ENCODE measurements at regions not wholly inside any gene's neighbourhood (a gene's known extent, or its start where the extent isn't known, plus 50 kb on each side); places are given as distances from the start of the nearest gene placed in this dataset.

DNA sequence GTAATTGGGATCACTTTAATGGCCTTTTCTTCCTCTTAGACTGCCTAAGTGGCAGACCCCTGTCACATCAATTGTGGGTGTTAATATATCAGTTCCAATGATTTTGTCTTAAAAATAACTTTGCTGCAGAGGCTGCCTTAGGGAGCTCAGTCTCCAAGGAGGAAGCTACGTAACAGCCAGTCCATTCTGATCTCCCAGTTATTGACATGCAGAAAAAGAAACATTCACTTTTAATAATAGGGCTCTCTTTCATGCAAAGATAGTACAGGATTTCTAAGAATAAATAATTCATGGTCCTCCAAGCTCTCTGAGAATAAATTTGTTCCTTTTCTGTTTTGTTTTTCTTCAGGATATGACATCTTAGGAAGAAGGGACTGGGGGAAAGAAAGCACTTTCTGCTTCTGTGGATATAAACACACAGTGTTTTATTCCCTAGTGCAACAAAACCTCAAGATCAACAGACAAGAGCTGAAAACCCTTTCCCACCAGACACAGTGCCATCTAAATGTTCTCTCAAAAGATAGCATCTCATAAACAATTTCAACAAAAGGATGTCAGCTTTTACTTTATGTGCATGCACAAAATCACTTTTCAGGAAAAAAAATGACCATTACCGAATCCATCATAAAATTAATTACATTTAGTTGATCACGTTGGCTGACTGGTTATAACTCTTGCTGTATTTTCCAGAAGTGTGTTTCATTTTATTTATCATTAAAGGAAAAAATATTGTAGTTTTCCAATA, 372.4 kb upstream of the SLC7A11 start:
- H3K4me2 ChIP-seq (ENCODE audit: low read depth, low read length, poor library complexity, severe bottlenecking) = no peak overlapping the region
- no peaks in the 10 kb centered on the region for H3K27me3 ChIP-seq (ENCODE audit: insufficient read depth, low read length, poor library complexity, severe bottlenecking)
- no peaks in the 10 kb centered on the region for H3K4me1 ChIP-seq (ENCODE audit: insufficient read depth, low read length, poor library complexity, severe bottlenecking)
- no peak overlapping the region for H2AFZ ChIP-seq (ENCODE audit: low read length)
- peaks cover 7% of the 10 kb centered on the region; the same call in 1 of the 2 replicates for H3K9me3 ChIP-seq (ENCODE audit: insufficient read depth, low read depth, low read length)
- no peak overlapping the region for H3K4me3 ChIP-seq (ENCODE audit: low read length, poor library complexity, severe bottlenecking)
- no peaks in the 10 kb centered on the region for H3K79me2 ChIP-seq (ENCODE audit: insufficient read depth, low read length)
- H3F3A ChIP-seq (ENCODE audit: low read depth) = no peaks in the 10 kb centered on the region
- TF ChIP-seq, protein P1, sequence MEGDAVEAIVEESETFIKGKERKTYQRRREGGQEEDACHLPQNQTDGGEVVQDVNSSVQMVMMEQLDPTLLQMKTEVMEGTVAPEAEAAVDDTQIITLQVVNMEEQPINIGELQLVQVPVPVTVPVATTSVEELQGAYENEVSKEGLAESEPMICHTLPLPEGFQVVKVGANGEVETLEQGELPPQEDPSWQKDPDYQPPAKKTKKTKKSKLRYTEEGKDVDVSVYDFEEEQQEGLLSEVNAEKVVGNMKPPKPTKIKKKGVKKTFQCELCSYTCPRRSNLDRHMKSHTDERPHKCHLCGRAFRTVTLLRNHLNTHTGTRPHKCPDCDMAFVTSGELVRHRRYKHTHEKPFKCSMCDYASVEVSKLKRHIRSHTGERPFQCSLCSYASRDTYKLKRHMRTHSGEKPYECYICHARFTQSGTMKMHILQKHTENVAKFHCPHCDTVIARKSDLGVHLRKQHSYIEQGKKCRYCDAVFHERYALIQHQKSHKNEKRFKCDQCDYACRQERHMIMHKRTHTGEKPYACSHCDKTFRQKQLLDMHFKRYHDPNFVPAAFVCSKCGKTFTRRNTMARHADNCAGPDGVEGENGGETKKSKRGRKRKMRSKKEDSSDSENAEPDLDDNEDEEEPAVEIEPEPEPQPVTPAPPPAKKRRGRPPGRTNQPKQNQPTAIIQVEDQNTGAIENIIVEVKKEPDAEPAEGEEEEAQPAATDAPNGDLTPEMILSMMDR (conservative IDR thresholded peaks at IDR 0.05; ENCODE audit: low read length) = no peak
- TF ChIP-seq EZH2phosphoT487 (IDR thresholded peaks at IDR 0.05; ENCODE audit: borderline replicate concordance) = no peak
- no peaks in the 10 kb centered on the region for H3K36me3 ChIP-seq (ENCODE audit: insufficient read depth, low read length)
- H4K20me1 ChIP-seq (ENCODE audit: insufficient read depth, low read length, poor library complexity, severe bottlenecking) = no peaks in the 10 kb centered on the region
- no peaks in the 10 kb centered on the region for H3K9me2 ChIP-seq (replicated peaks; ENCODE audit: low read depth, low read length)
- H3K9ac ChIP-seq (ENCODE audit: low read depth, low read length, poor library complexity, severe bottlenecking) = no peak overlapping the region

DNA sequence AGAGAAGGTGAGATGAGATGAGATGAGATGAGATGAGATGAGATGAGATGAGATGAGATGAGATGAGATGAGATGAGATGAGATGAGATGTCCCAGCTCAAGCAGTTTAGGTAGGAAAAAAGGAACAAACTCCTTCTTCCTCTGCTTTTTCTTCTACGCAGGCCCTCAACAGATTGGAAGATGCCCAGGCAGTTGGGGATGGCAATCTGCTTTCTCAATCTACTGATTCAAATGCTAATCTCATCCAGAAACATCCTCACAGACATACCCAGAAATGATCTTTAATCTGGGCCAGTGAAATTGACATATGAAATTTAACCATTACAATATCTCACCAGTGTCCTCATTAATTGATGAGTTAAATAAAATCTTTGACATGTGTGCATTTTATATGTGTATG, 370.3 kb upstream of the SLC7A11 start:
- H3K4me2 ChIP-seq (ENCODE audit: low read depth, low read length, poor library complexity, severe bottlenecking) = no peak overlapping the region
- no peaks in the 10 kb centered on the region for H3K9me3 ChIP-seq (ENCODE audit: insufficient read depth, low read depth, low read length)
- no peaks in the 10 kb centered on the region for H3K79me2 ChIP-seq (ENCODE audit: insufficient read depth, low read length)
- H3K27me3 ChIP-seq (ENCODE audit: insufficient read depth, low read length, poor library complexity, severe bottlenecking) = no peaks in the 10 kb centered on the region
- no peaks in the 10 kb centered on the region for H3K36me3 ChIP-seq (ENCODE audit: insufficient read depth, low read length)
- H4K20me1 ChIP-seq (ENCODE audit: insufficient read depth, low read length, poor library complexity, severe bottlenecking) = no peaks in the 10 kb centered on the region
- H3K9ac ChIP-seq (ENCODE audit: low read depth, low read length, poor library complexity, severe bottlenecking) = no peak overlapping the region
- no peaks in the 10 kb centered on the region for H3K9me2 ChIP-seq (replicated peaks; ENCODE audit: low read depth, low read length)
- no peak overlapping the region for H2AFZ ChIP-seq (ENCODE audit: low read length)
- H3F3A ChIP-seq (ENCODE audit: low read depth) = no peaks in the 10 kb centered on the region
- no peak overlapping the region for H3K4me3 ChIP-seq (ENCODE audit: low read length, poor library complexity, severe bottlenecking)
- H3K4me1 ChIP-seq (ENCODE audit: insufficient read depth, low read length, poor library complexity, severe bottlenecking) = no peaks in the 10 kb centered on the region
- no peak for TF ChIP-seq EZH2phosphoT487 (IDR thresholded peaks at IDR 0.05; ENCODE audit: borderline replicate concordance)
- TF ChIP-seq, protein P1 (conservative IDR thresholded peaks at IDR 0.05; ENCODE audit: low read length) = no peak

DNA sequence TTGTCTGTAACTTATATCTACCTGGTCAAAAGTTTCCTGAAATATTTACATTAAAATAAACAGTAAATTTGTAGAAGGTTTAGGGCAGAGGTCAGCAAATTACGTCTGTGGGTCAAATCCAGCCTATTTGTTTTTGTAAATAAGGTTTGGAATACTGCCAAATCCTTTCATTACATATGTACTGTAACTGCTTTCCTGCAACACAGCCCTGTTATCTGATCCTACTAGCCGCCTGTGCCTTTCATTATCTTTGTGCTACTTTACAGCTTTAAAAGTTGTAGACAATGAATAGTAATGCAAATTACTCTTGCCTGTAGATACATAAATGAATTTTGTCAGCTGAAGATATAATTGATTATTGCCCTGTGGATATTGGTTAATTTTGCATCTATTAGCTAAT, 369.6 kb upstream of the SLC7A11 start:
- Histone ChIP-seq H3K79me2 (ENCODE audit: insufficient read depth, low read length) (no peaks in the 10 kb centered on the region), H3K27me3 (ENCODE audit: insufficient read depth, low read length, poor library complexity, severe bottlenecking) (no peaks in the 10 kb centered on the region), H3K4me2 (ENCODE audit: low read depth, low read length, poor library complexity, severe bottlenecking) (no peak overlapping the region), H3K9me2 (replicated peaks; ENCODE audit: low read depth, low read length) (no peaks in the 10 kb centered on the region), H4K20me1 (ENCODE audit: insufficient read depth, low read length, poor library complexity, severe bottlenecking) (no peaks in the 10 kb centered on the region), H3K4me1 (ENCODE audit: insufficient read depth, low read length, poor library complexity, severe bottlenecking) (no peaks in the 10 kb centered on the region), H3K36me3 (ENCODE audit: insufficient read depth, low read length) (no peaks in the 10 kb centered on the region), H3K9ac (ENCODE audit: low read depth, low read length, poor library complexity, severe bottlenecking) (no peak overlapping the region), H3K9me3 (ENCODE audit: insufficient read depth, low read depth, low read length) (no peaks in the 10 kb centered on the region), H3K4me3 (ENCODE audit: low read length, poor library complexity, severe bottlenecking) (no peak overlapping the region), H2AFZ (ENCODE audit: low read length) (no peak overlapping the region), H3F3A (ENCODE audit: low read depth) (no peaks in the 10 kb centered on the region)
- TF ChIP-seq, protein P1 (conservative IDR thresholded peaks at IDR 0.05; ENCODE audit: low read length) = no peak
- TF ChIP-seq EZH2phosphoT487 (IDR thresholded peaks at IDR 0.05; ENCODE audit: borderline replicate concordance) = no peak
